Vagina (tissue), 2 donors: ENCODE measurements at regions not wholly inside any gene's neighbourhood (a gene's known extent, or its start where the extent isn't known, plus 50 kb on each side); places are given as distances from the start of the nearest gene placed in this dataset.

Source experiments
- DNase-seq, 2 donors: peaks; one replicate each; pipeline ENCODE4 v3.0.0-alpha.2; 2017; ENCODE audit errors: extremely low spot score in 2 of 2
- H3K27ac ChIP-seq: fragments of 200-600 bp; sonication (generic); one replicate; pipeline ENCODE4 v1.5.1; 2019
- H3K27me3 ChIP-seq: fragments of 200-600 bp; sonication (generic); one replicate; pipeline ENCODE4 v1.5.1; 2019
- H3K36me3 ChIP-seq, 2 donors: fragments of 200-600 bp; sonication (generic); one replicate each; pipeline ENCODE4 v1.5.1; 2017 to 2019
- H3K4me1 ChIP-seq: fragments of 200-600 bp; sonication (generic); one replicate; pipeline ENCODE4 v1.5.1; 2019
- H3K4me3 ChIP-seq, 2 donors: fragments of 200-600 bp; sonication (generic); 1 replicate in 1 of 2; 2 replicates in 1 of 2; pipeline ENCODE4 v1.5.1; 2016 to 2019
- H3K9me3 ChIP-seq: fragments of 200-600 bp; sonication (generic); one replicate; pipeline ENCODE4 v1.5.1; 2019
- POLR2A ChIP-seq, 2 donors: fragments of 450-650 bp; IDR thresholded peaks; one replicate each; pipeline ENCODE4 v1.6.1; 2017; ENCODE audit warnings: antibody characterized with exemption in 2 of 2, mild to moderate bottlenecking in 2 of 2, moderate library complexity in 2 of 2
- POLR2AphosphoS5 ChIP-seq, 2 donors: sonication (generic); formaldehyde crosslinking; IDR thresholded peaks; one replicate each; pipeline ENCODE4 v1.9.0; 2017; ENCODE audit warnings: antibody characterized with exemption in 2 of 2, mild to moderate bottlenecking in 2 of 2, low read depth in 1 of 2; ENCODE audit not compliant: insufficient read depth in 1 of 2
- intact Hi-C: fragments of 100-400 bp; cut with DNase I; formaldehyde crosslinking; loops from one replicate; pipeline ENCODE4 v1.15.1; 2023
- TF ChIP-seq, protein P1 (sequence below), 3 experiments: fragments of 450-650 bp in 2 of 3; fragments of 200-600 bp in 1 of 3; sonication (generic) in 1 of 3; IDR thresholded peaks; one replicate each; pipeline ENCODE4 v1.5.1; 2017 to 2019; ENCODE audit warnings: antibody characterized with exemption in 3 of 3, mild to moderate bottlenecking in 2 of 3, moderate library complexity in 2 of 3

DNA sequence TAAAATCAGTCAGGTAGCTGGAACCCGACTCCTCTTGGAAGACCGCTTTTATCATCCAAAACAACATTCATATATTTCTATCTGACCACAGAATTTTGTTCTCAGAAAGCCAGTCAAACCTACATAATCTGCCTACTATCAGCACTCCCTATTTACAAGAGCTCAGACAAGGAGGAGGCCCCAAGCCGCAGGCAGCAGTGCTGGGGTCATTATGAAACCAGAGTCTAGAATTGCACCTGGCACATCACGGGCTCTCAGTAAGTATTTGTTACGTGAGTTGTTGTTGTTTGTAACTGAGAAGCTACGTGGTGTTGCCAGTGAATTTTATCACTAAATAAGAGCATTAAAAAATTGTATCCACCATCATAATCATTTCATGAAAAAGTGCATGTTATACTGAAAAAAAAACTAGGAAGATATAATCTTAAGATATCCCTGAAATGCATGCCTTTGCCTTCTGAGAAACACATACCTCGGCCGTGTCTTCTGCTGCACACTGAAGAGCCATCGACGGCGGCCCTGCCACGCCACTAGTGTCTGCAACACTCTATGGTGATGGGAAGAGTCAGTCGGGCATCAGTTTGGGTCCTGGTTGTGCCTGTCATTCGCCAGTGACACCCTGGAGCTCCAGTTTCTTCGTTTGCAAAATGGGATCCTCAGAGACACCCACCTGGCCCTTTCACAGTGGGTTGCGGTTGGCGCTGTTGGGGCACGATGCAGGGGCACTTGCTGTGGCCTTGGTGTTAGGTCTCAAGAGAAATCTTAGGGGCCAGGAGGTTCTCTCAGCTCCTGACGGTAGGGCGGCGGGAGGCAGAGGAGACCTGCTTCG is 505.9 kb downstream of the EIPR1 start:
- DNase-seq: no peak
- no peak overlapping the region for H3K4me3 ChIP-seq

DNA sequence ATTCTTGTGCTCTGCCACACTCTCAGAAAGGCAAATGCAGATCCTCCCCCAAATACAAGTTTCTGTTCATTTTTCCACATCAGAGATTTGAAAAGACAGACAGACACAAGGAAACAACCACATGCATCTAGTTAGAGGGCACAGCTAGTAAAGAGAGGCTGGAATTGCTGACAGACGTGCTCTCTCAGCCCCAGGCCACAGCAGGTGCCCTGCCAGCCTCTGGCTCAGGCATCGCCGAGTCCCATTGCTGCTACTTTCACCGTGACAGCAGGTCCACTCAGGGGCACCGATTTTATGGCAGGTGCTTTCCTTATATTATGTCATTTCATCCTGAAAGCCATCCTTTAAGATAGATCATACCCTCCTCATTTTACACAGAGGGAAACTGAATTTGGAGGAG is 507.5 kb downstream of the EIPR1 start:
- Histone ChIP-seq H3K4me1 (no peaks in the 10 kb centered on the region), H3K9me3 (no peaks in the 10 kb centered on the region), H3K4me3 (no peak overlapping the region), H3K36me3 (no peaks in the 10 kb centered on the region), H3K27ac (no peak overlapping the region), H3K27me3 (no peaks in the 10 kb centered on the region)
- TF ChIP-seq POLR2A (IDR thresholded peaks at IDR 0.05) (no peak), POLR2AphosphoS5 (IDR thresholded peaks at IDR 0.05; ENCODE audit: insufficient read depth in 1 of 2, low read depth in 1 of 2) (no peak)
- TF ChIP-seq, protein P1, sequence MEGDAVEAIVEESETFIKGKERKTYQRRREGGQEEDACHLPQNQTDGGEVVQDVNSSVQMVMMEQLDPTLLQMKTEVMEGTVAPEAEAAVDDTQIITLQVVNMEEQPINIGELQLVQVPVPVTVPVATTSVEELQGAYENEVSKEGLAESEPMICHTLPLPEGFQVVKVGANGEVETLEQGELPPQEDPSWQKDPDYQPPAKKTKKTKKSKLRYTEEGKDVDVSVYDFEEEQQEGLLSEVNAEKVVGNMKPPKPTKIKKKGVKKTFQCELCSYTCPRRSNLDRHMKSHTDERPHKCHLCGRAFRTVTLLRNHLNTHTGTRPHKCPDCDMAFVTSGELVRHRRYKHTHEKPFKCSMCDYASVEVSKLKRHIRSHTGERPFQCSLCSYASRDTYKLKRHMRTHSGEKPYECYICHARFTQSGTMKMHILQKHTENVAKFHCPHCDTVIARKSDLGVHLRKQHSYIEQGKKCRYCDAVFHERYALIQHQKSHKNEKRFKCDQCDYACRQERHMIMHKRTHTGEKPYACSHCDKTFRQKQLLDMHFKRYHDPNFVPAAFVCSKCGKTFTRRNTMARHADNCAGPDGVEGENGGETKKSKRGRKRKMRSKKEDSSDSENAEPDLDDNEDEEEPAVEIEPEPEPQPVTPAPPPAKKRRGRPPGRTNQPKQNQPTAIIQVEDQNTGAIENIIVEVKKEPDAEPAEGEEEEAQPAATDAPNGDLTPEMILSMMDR (IDR thresholded peaks at IDR 0.05): no peak
- intact Hi-C loops: no loop called here
- no peak for DNase-seq

More for the DNA sequence above, 505.9 kb downstream of the EIPR1 start:
- no peaks in the 10 kb centered on the region for H3K27me3 ChIP-seq
- no peaks in the 10 kb centered on the region for H3K9me3 ChIP-seq
- H3K36me3 ChIP-seq: no peaks in the 10 kb centered on the region
- H3K27ac ChIP-seq: no peak overlapping the region
- intact Hi-C loops: no loop called here
- H3K4me1 ChIP-seq: peaks cover 4% of the 10 kb centered on the region
- TF ChIP-seq, protein P1 (IDR thresholded peaks at IDR 0.05): no peak
- TF ChIP-seq POLR2A (IDR thresholded peaks at IDR 0.05) (no peak), POLR2AphosphoS5 (IDR thresholded peaks at IDR 0.05; ENCODE audit: insufficient read depth in 1 of 2, low read depth in 1 of 2) (no peak)

DNA sequence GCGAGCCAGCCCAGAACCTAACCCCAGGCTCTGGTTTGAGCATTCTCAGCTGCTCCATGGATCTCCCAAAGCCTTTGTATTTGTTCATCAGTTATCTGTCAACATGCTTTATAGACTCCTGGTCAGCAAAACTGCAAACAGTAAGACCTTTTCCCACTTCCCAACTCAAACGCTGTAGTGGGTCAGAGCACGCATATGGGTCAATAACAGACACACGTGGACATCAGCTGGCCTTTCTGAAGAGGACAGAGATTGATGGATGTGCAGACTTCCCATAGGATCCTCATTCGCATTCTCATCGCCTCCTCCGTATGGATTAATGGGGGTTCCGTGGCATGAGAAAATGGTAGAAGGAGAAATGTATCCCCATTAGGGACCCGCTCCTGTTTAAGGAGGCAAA is 508.1 kb downstream of the EIPR1 start:
- Histone ChIP-seq H3K4me3 (no peak overlapping the region), H3K27ac (no peak overlapping the region), H3K9me3 (no peaks in the 10 kb centered on the region), H3K27me3 (no peaks in the 10 kb centered on the region), H3K36me3 (no peaks in the 10 kb centered on the region), H3K4me1 (no peaks in the 10 kb centered on the region)
- intact Hi-C loops: no loop called here
- no peak for DNase-seq
- no peak for TF ChIP-seq POLR2AphosphoS5 (IDR thresholded peaks at IDR 0.05; ENCODE audit: insufficient read depth in 1 of 2, low read depth in 1 of 2)
- TF ChIP-seq POLR2A (IDR thresholded peaks at IDR 0.05): no peak
- TF ChIP-seq, protein P1 (IDR thresholded peaks at IDR 0.05): no peak

DNA sequence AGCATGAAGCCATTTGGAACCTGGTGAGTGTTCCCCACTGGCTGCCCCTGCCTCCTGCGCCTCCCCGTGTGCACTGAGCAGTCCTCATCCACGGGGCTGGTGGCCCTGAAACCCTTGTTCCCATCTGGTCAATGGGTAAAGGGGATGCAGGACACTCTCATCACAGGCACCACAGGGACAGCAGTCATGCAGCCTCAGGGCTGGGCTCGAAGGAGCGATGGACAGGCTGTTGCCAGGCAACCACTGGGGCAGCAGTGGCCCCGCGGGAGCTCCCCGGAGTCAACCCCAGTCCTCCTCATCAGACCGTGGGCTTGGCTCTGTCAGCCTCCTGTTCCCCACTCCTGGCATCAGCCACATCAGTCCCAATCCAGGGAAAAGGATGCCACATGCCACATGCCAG is 509.5 kb downstream of the EIPR1 start:
- Histone ChIP-seq H3K27ac (no peak overlapping the region), H3K9me3 (no peaks in the 10 kb centered on the region), H3K4me3 (no peak overlapping the region), H3K36me3 (no peaks in the 10 kb centered on the region), H3K27me3 (no peaks in the 10 kb centered on the region), H3K4me1 (no peaks in the 10 kb centered on the region)
- no peak for DNase-seq
- no peak for TF ChIP-seq POLR2A (IDR thresholded peaks at IDR 0.05)
- TF ChIP-seq, protein P1 (IDR thresholded peaks at IDR 0.05): no peak
- no peak for TF ChIP-seq POLR2AphosphoS5 (IDR thresholded peaks at IDR 0.05; ENCODE audit: insufficient read depth in 1 of 2, low read depth in 1 of 2)
- intact Hi-C loops: no loop called here

DNA sequence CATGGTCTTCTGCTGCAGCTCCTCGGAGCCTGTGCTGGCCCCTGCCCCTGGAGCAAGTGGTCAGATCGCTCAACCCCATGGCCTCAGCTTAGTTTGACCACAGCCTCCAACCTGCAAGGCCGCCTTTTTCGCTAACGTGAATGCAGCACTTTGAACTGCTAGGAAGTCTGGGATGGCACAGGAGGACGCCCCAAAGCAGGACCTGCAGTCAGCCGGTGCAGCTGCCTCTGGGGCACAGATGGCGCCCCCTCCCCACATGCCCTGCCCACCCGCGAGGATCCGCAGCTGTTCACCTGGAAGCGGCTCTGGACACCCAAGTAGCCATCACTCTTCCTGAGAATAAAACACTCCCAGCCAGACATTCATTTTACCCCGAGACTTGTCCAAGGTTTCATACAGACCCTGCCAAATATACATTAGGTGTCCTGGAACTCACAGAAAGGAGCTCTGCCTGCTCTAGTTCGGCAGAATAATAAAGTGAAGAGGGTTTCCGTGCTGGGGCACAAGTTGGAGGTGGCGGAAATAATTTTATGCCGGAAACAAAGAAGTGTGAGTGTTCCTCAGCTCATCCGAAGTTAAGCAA is 510.1 kb downstream of the EIPR1 start:
- no peaks in the 10 kb centered on the region for H3K36me3 ChIP-seq
- TF ChIP-seq POLR2A (IDR thresholded peaks at IDR 0.05) (no peak), POLR2AphosphoS5 (IDR thresholded peaks at IDR 0.05; ENCODE audit: insufficient read depth in 1 of 2, low read depth in 1 of 2) (no peak)
- TF ChIP-seq, protein P1 (IDR thresholded peaks at IDR 0.05): no peak
- H3K4me3 ChIP-seq: no peak overlapping the region

More for the DNA sequence above, 510.1 kb downstream of the EIPR1 start:
- H3K27me3 ChIP-seq: no peaks in the 10 kb centered on the region
- no peak for DNase-seq
- H3K4me1 ChIP-seq: no peaks in the 10 kb centered on the region
- no peaks in the 10 kb centered on the region for H3K9me3 ChIP-seq
- intact Hi-C loops: no loop called here
- no peak overlapping the region for H3K27ac ChIP-seq
